Common myeloid progenitor, CD34-positive (primary cell): ENCODE measurements at regions not wholly inside any gene's neighbourhood (a gene's known extent, or its start where the extent isn't known, plus 50 kb on each side); places are given as distances from the start of the nearest gene placed in this dataset.

Experiments
- CTCF ChIA-PET: fragments of 350-600 bp; sonication (Branson Sonifier 250); formaldehyde crosslinking; loops from one replicate; lab custom pipeline; 2021; ENCODE audit warnings: antibody characterized with exemption; lab: Charles Lee
- POLR2A ChIA-PET: fragments of 350-600 bp; sonication (Branson Sonifier 250); formaldehyde crosslinking; loops from one replicate; lab custom pipeline; 2021; ENCODE audit warnings: antibody characterized with exemption; lab: Charles Lee
- DNase-seq, 3 donors: peaks; one replicate each; pipeline versions ENCODE4 v3.0.0 to v3.0.0-alpha.2; 2013
- H3K27ac ChIP-seq, 2 experiments: 1 replicate in 1 of 2; 2 replicates in 1 of 2; pipeline ENCODE4 v1.7.0; 2013; ENCODE audit warnings: inconsistent platforms in 2 of 2, low read length in 2 of 2, mild to moderate bottlenecking in 2 of 2, low read depth in 1 of 2, moderate library complexity in 1 of 2; ENCODE audit not compliant: severe bottlenecking in 2 of 2, insufficient read depth in 1 of 2, poor library complexity in 1 of 2
- H3K27me3 ChIP-seq, 5 experiments: replicated peaks in 2 of 5; 1 replicate in 3 of 5; 2 replicates in 2 of 5; pipeline versions ENCODE4 v1.6.1 to v1.7.0; 2013; ENCODE audit warnings: low read length in 4 of 5, mild to moderate bottlenecking in 2 of 5, moderate library complexity in 2 of 5, inconsistent platforms in 1 of 5; ENCODE audit not compliant: insufficient read depth in 5 of 5, control insufficient read depth in 4 of 5
- H3K36me3 ChIP-seq, 4 experiments: 1 replicate in 2 of 4; 2 replicates in 2 of 4; pipeline versions ENCODE4 v1.6.1 to v1.7.0; 2013; ENCODE audit warnings: low read length in 3 of 4, control low read depth in 1 of 4, mild to moderate bottlenecking in 1 of 4; ENCODE audit not compliant: control insufficient read depth in 4 of 4, insufficient read depth in 4 of 4
- H3K4me1 ChIP-seq, 4 experiments: 1 replicate in 3 of 4; 2 replicates in 1 of 4; pipeline versions ENCODE4 v1.6.1 to v1.7.1; 2013; ENCODE audit warnings: low read length in 3 of 4, mild to moderate bottlenecking in 3 of 4, control low read depth in 1 of 4, inconsistent platforms in 1 of 4, moderate library complexity in 1 of 4; ENCODE audit not compliant: control insufficient read depth in 4 of 4, insufficient read depth in 4 of 4; ENCODE audit errors: control extremely low read depth in 1 of 4
- H3K4me3 ChIP-seq, 7 experiments: 1 replicate in 4 of 7; 2 replicates in 3 of 7; pipeline versions ENCODE4 v1.5.1 to v1.7.0; 2013; ENCODE audit warnings: mild to moderate bottlenecking in 7 of 7, low read length in 6 of 7, moderate library complexity in 6 of 7, inconsistent platforms in 2 of 7, low read depth in 2 of 7, control low read depth in 1 of 7; ENCODE audit not compliant: insufficient read depth in 4 of 7, control insufficient read depth in 1 of 7; ENCODE audit errors: extremely low read depth in 1 of 7
- H3K9me3 ChIP-seq, 5 experiments: 1 replicate in 4 of 5; 2 replicates in 1 of 5; pipeline versions ENCODE4 v1.6.1 to v1.7.1; 2013; ENCODE audit warnings: low read length in 4 of 5, mild to moderate bottlenecking in 2 of 5, inconsistent platforms in 1 of 5, low read depth in 1 of 5, moderate library complexity in 1 of 5; ENCODE audit not compliant: control insufficient read depth in 4 of 5, insufficient read depth in 2 of 5; ENCODE audit errors: control extremely low read depth in 1 of 5
- WGBS: methylation state at CpG from one replicate; pipeline ENCODE4 v1.1.5; 2013; ENCODE audit not compliant: insufficient coverage; 5-methylcytosine and 5-hydroxymethylcytosine counted together

GRCh38 chrX:39158801-39159657 lies 357.8 kb downstream of the MID1IP1 start:
- WGBS = 41% methylated on average over 5 of the region's 11 CpGs
- no peaks in the 10 kb centered on the region for H3K9me3 ChIP-seq
- H3K27me3 ChIP-seq = peaks cover 0 to 33% (median 4%) of the 10 kb centered on the region in 5 experiments
- peaks cover 0 to 20% (median 13%) of the 10 kb centered on the region in 4 experiments for H3K4me1 ChIP-seq
- H3K4me3 ChIP-seq = no peak overlapping the region
- no peaks in the 10 kb centered on the region for H3K36me3 ChIP-seq
- H3K27ac ChIP-seq = no peak overlapping the region
- POLR2A ChIA-PET = interaction anchor here (0.7 to 1.3 kb wide), 3 partner anchors 15 to 358 kb away, joined by 3 to 5 read pairs (median 3); partner anchors contain the start of gene MID1IP1
- DNase-seq = peak; percentile 82 to 95 (median 92)
- CTCF ChIA-PET = interaction anchor here (0.7 to 2.1 kb wide), 5 partner anchors 10 to 279 kb away, joined by 3 to 13 read pairs (median 6); no protein-coding TSS in a partner anchor

- CTCF ChIA-PET = interaction anchor here (0.7 to 2.1 kb wide), 5 partner anchors 25 to 280 kb away, joined by 3 to 13 read pairs (median 3); no protein-coding TSS in a partner anchor
- WGBS = 78% methylated on average over 3 of the region's 4 CpGs
- Histone ChIP-seq H3K27ac (no peak overlapping the region), H3K9me3 (no peaks in the 10 kb centered on the region), H3K4me1 (peaks cover 0 to 20% (median 13%) of the 10 kb centered on the region in 4 experiments), H3K4me3 (no peak overlapping the region), H3K36me3 (no peaks in the 10 kb centered on the region), H3K27me3 (peaks cover 0 to 33% (median 6%) of the 10 kb centered on the region in 5 experiments)
- POLR2A ChIA-PET = interaction anchor here (1.3 kb wide), 1 partner anchor 359 kb away, joined by 5 read pairs; the partner anchor contains the start of gene MID1IP1
- DNase-seq = peak in 1 of 3 donors; percentile 20
Observed at GRCh38 chrX:39159921-39160507, 358.8 kb downstream of the MID1IP1 start.

- H3K36me3 ChIP-seq = no peaks in the 10 kb centered on the region
- CTCF ChIA-PET = interaction anchor here (2.4 kb wide), 1 partner anchor 80 kb away, joined by 13 read pairs; no protein-coding TSS in a partner anchor
- no CpG with 5 or more reads among the region's 3 CpGs for WGBS
- POLR2A ChIA-PET = interaction anchor here (0.6 to 1.1 kb wide), 2 partner anchors 27 to 356 kb away, joined by 4 read pairs; no protein-coding TSS in a partner anchor
- peaks cover 0 to 20% (median 13%) of the 10 kb centered on the region in 4 experiments for H3K4me1 ChIP-seq
- no peaks in the 10 kb centered on the region for H3K9me3 ChIP-seq
- peaks cover 0 to 37% (median 6%) of the 10 kb centered on the region in 5 experiments for H3K27me3 ChIP-seq
- DNase-seq = peak in 2 of 3 donors; percentile 53 to 68
- no peak overlapping the region for H3K4me3 ChIP-seq
- no peak overlapping the region for H3K27ac ChIP-seq
Observed at GRCh38 chrX:39161611-39162255, 360.5 kb downstream of the MID1IP1 start.

- CTCF ChIA-PET = interaction anchor here (1.1 to 2.4 kb wide), 2 partner anchors 11 to 79 kb away, joined by 3 to 13 read pairs; no protein-coding TSS in a partner anchor
- Histone ChIP-seq H3K4me1 (peaks cover 0 to 20% (median 14%) of the 10 kb centered on the region in 4 experiments), H3K9me3 (no peaks in the 10 kb centered on the region), H3K36me3 (no peaks in the 10 kb centered on the region), H3K27me3 (peaks cover 0 to 37% (median 6%) of the 10 kb centered on the region in 5 experiments), H3K27ac (no peak overlapping the region), H3K4me3 (peak overlapping the region in 3 of 7 experiments; percentile 23 to 55 (median 39))
- POLR2A ChIA-PET = interaction anchor here (0.6 to 1.1 kb wide), 2 partner anchors 28 to 356 kb away, joined by 4 read pairs; no protein-coding TSS in a partner anchor
- peak in 2 of 3 donors; percentile 46 to 48 for DNase-seq
- WGBS = 29% methylated on average over 15 of the region's 29 CpGs
Observed at GRCh38 chrX:39162322-39162735, 361.1 kb downstream of the MID1IP1 start.

GRCh38 chrX:39163581-39164126 lies 362.4 kb downstream of the MID1IP1 start:
- H3K27ac ChIP-seq = no peak overlapping the region
- peaks cover 0 to 37% (median 6%) of the 10 kb centered on the region in 5 experiments for H3K27me3 ChIP-seq
- no peak for DNase-seq
- ChIA-PET POLR2A (no interaction called here), CTCF (interaction anchor here (0.7 to 2.4 kb wide), 4 partner anchors 10 to 84 kb away, joined by 3 to 13 read pairs (median 4); no protein-coding TSS in a partner anchor)
- H3K36me3 ChIP-seq = no peaks in the 10 kb centered on the region
- H3K4me3 ChIP-seq = no peak overlapping the region
- H3K4me1 ChIP-seq = peaks cover 0 to 18% (median 16%) of the 10 kb centered on the region in 4 experiments
- WGBS = 60% methylated on average over 1 of the region's 3 CpGs
- no peaks in the 10 kb centered on the region for H3K9me3 ChIP-seq

- no peak overlapping the region for H3K4me3 ChIP-seq
- peaks cover 0 to 37% (median 6%) of the 10 kb centered on the region in 5 experiments for H3K27me3 ChIP-seq
- H3K9me3 ChIP-seq = no peaks in the 10 kb centered on the region
- H3K36me3 ChIP-seq = no peaks in the 10 kb centered on the region
- DNase-seq = no peak
- no peak overlapping the region for H3K27ac ChIP-seq
- 63% methylated on average over 1 of the region's 3 CpGs for WGBS
- ChIA-PET POLR2A (no interaction called here), CTCF (interaction anchor here (1.1 to 2.4 kb wide), 3 partner anchors 10 to 77 kb away, joined by 4 to 13 read pairs (median 4); no protein-coding TSS in a partner anchor)
- peaks cover 0 to 14% (median 13%) of the 10 kb centered on the region in 4 experiments for H3K4me1 ChIP-seq
Observed at GRCh38 chrX:39164212-39164611, 363.0 kb downstream of the MID1IP1 start.
